Motor neuron (in vitro differentiated cells): ENCODE measurements at regions not wholly inside any gene's neighbourhood (a gene's known extent, or its start where the extent isn't known, plus 50 kb on each side); places are given as distances from the start of the nearest gene placed in this dataset.

Experiments used
- ATAC-seq, 8 experiments: fragments of 200-7000 bp; cut with Tn5 transposase; replicated peaks in 6 of 8; 2 replicates each; pipeline ENCODE4 v1.8.0; 2021; ENCODE audit warnings: mild to moderate bottlenecking in 8 of 8, moderate library complexity in 8 of 8
- H3K27ac ChIP-seq, 2 donors: fragments of 250-450 bp; sonication (Bioruptor Pico); 2 replicates each; pipeline ENCODE4 v1.9.0; 2021; ENCODE audit warnings: antibody characterized with exemption in 2 of 2, mild to moderate bottlenecking in 2 of 2, moderate library complexity in 1 of 2
- H3K4me1 ChIP-seq, 2 donors: fragments of 250-450 bp; sonication (Bioruptor Pico); replicated peaks in 1 of 2; 2 replicates each; pipeline ENCODE4 v1.6.1; 2021; ENCODE audit warnings: antibody characterized with exemption in 2 of 2, mild to moderate bottlenecking in 2 of 2, moderate library complexity in 1 of 2
- H3K4me3 ChIP-seq, 5 donors: fragments of 250-450 bp; sonication (Bioruptor Pico); 2 replicates each; pipeline ENCODE4 v1.9.0; 2021; ENCODE audit warnings: antibody characterized with exemption in 5 of 5, mild to moderate bottlenecking in 5 of 5, moderate library complexity in 4 of 5
- WGBS, 10 experiments: fragments of 450-650 bp; shearing (Covaris generic); methylation state at CpG; one replicate each; pipeline ENCODE4 v1.0.0; 2022; 5-methylcytosine and 5-hydroxymethylcytosine counted together
- in situ Hi-C, 9 experiments: fragments of 400-800 bp; cut with MboI; loops; one replicate each; pipeline ENCODE4 v1.15.0; 2021; ENCODE audit warnings: low sequenced_read_pairs in 9 of 9, low pct_unique_long_range_greater_than_20kb in 2 of 9; ENCODE audit not compliant: unreplicated experiment in 9 of 9

GRCh38 chr2:7825591-7826312, 856.1 kb upstream of the ID2 start:
- 30 to 100% (median 87%) methylated on average over 1 to 8 of the region's 9 CpGs; no CpG with 5 or more reads in 1 of the 10 experiments for WGBS, 10 experiments
- Histone ChIP-seq H3K4me1 (no peaks in the 10 kb centered on the region), H3K27ac (no peak overlapping the region), H3K4me3 (no peak overlapping the region)
- in situ Hi-C loops: no loop called here
- ATAC-seq: peak in 1 of 8 experiments; percentile 48

DNA sequence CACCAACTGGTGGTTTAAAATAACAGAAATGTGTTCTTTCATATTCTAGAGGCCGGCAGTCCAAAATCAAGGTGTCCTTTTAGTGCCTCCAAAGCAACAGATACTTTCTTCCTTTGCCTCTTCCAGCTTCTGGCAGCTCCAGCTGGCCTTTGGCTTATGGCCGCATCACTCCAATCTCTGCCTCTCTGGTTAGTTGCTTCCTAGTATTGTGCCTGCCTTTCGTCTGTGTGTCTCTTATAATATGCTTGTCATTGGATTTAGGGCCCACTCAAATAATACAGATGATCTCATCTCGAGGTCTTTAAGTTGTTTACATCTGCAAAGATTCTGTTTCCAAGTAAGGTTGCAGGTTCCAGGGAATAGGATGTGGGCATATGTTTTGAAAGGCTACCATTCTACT, 855.2 kb upstream of the ID2 start:
- H3K4me3 ChIP-seq: no peak overlapping the region
- no peak overlapping the region for H3K27ac ChIP-seq
- in situ Hi-C loops: no loop called here
- H3K4me1 ChIP-seq: no peaks in the 10 kb centered on the region
- ATAC-seq: no peak
- 57 to 100% (median 84%) methylated on average over 1 to 4 of the region's 4 CpGs; no CpG with 5 or more reads in 2 of the 10 experiments for WGBS, 10 experiments

GRCh38 chr2:7829241-7829640, 852.6 kb upstream of the ID2 start:
- H3K4me1 ChIP-seq: no peaks in the 10 kb centered on the region
- no peak overlapping the region for H3K4me3 ChIP-seq
- WGBS, 10 experiments: 0 to 100% (median 84%) methylated on average over 1 to 3 of the region's 3 CpGs
- no peak overlapping the region for H3K27ac ChIP-seq
- in situ Hi-C loops: no loop called here
- no peak for ATAC-seq

- in situ Hi-C loops: no loop called here
- WGBS, 10 experiments: 0 to 91% (median 38%) methylated on average over 1 to 2 of the region's 2 CpGs; no CpG with 5 or more reads in 4 of the 10 experiments
- H3K27ac ChIP-seq: no peak overlapping the region
- H3K4me1 ChIP-seq: no peaks in the 10 kb centered on the region
- ATAC-seq: peak in 1 of 8 experiments; percentile 31
- no peak overlapping the region for H3K4me3 ChIP-seq
Observed at GRCh38 chr2:7830616-7831015, 851.2 kb upstream of the ID2 start.

GRCh38 chr2:7835151-7835550, 846.7 kb upstream of the ID2 start:
- 0 to 100% (median 95%) methylated on average over 1 to 3 of the region's 3 CpGs; no CpG with 5 or more reads in 1 of the 10 experiments for WGBS, 10 experiments
- in situ Hi-C loops: no loop called here
- Histone ChIP-seq H3K27ac (no peak overlapping the region), H3K4me1 (peaks cover 0 to 5% of the 10 kb centered on the region in 2 donors), H3K4me3 (no peak overlapping the region)
- ATAC-seq: no peak

- Histone ChIP-seq H3K4me1 (peaks cover 0 to 5% of the 10 kb centered on the region in 2 donors), H3K4me3 (no peak overlapping the region), H3K27ac (no peak overlapping the region)
- in situ Hi-C loops: no loop called here
- no peak for ATAC-seq
- 42 to 100% (median 87%) methylated on average over 3 to 11 of the region's 12 CpGs for WGBS, 10 experiments
Observed at GRCh38 chr2:7835693-7836680, 845.9 kb upstream of the ID2 start.

DNA sequence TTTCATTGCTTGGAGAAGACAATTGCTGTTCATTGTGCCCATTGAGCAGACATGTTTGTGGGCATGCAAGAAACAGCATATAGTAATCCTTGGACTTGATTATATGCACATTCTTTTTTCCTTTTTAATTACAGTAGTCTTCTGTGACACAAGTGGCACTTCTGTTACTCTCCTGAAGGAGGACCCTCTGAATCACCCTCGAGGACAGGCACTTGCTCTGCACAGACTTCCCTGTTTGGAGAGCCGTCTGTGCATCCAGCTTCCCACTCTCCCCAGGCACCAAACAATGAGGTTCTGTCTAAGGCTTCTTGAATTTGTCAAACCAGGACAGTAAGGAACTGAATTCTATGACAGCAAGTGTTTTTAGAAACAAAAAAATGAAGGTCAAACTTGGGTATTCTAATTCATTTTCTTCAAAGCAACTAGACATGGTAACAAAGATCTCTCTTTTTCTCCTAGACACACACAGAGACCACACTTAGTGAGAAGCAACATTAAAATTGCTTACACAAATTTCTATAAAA, 844.6 kb upstream of the ID2 start:
- ATAC-seq: no peak
- in situ Hi-C loops: no loop called here
- H3K27ac ChIP-seq: no peak overlapping the region
- peaks cover 0 to 5% of the 10 kb centered on the region in 2 donors for H3K4me1 ChIP-seq
- WGBS, 10 experiments: 40 to 67% (median 63%) methylated on average over 1 to 2 of the region's 2 CpGs; no CpG with 5 or more reads in 5 of the 10 experiments
- H3K4me3 ChIP-seq: no peak overlapping the region

- WGBS, 10 experiments: 36 to 100% (median 63%) methylated on average over 1 to 4 of the region's 4 CpGs; no CpG with 5 or more reads in 4 of the 10 experiments
- ATAC-seq: peak in 5 of 8 experiments; percentile 78 to 97 (median 87)
- Histone ChIP-seq H3K4me3 (no peak overlapping the region), H3K4me1 (peaks cover 0 to 5% of the 10 kb centered on the region in 2 donors), H3K27ac (no peak overlapping the region)
- in situ Hi-C loops: no loop called here
Observed at GRCh38 chr2:7838669-7839068, 843.2 kb upstream of the ID2 start.

DNA sequence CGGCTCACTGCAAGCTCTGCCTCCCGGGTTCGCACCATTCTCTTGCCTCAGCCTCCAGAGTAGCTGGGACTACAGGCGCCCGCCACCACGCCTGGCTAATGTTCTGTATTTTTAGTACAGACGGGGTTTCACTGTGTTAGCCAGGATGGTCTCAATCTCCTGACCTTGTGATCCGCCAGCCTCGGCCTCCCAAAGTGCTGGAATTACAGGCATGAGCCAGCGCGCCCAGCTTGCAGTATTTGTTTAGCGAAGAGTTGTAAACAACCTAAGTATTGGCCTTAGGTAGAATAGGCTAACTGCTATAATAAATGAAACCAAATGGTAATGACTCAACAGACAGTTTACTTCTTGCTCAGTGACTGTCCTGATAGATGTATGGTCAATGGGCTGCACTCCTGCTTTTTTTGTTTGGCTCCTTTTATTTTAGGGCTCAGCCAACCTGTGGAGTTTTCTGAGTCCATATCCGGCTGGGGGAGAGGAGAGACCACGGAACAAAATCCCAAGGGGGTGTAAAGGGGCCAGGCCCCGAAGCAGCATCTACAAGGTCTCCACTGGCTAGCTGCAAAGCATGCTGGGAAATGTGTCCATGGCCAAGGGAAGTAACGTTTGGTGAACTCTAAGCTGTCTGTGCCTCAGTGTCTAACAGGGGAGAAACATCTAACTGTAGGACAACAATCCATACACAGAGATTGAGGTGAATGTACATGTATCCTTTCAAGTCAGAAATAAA, 841.0 kb upstream of the ID2 start:
- in situ Hi-C loops: no loop called here

GRCh38 chr2:7841751-7842150, 840.1 kb upstream of the ID2 start:
- Histone ChIP-seq H3K4me1 (peaks cover 0 to 5% of the 10 kb centered on the region in 2 donors), H3K27ac (no peak overlapping the region), H3K4me3 (no peak overlapping the region)
- in situ Hi-C loops: no loop called here
- 40 to 100% (median 82%) methylated on average over 1 to 2 of the region's 2 CpGs; no CpG with 5 or more reads in 2 of the 10 experiments for WGBS, 10 experiments
- ATAC-seq: no peak

More for the DNA sequence above, 841.0 kb upstream of the ID2 start:
- 47 to 98% (median 87%) methylated on average over 1 to 12 of the region's 16 CpGs; no CpG with 5 or more reads in 2 of the 10 experiments for WGBS, 10 experiments
- peaks cover 0 to 5% of the 10 kb centered on the region in 2 donors for H3K4me1 ChIP-seq
- ATAC-seq: no peak
- no peak overlapping the region for H3K27ac ChIP-seq
- H3K4me3 ChIP-seq: no peak overlapping the region

DNA sequence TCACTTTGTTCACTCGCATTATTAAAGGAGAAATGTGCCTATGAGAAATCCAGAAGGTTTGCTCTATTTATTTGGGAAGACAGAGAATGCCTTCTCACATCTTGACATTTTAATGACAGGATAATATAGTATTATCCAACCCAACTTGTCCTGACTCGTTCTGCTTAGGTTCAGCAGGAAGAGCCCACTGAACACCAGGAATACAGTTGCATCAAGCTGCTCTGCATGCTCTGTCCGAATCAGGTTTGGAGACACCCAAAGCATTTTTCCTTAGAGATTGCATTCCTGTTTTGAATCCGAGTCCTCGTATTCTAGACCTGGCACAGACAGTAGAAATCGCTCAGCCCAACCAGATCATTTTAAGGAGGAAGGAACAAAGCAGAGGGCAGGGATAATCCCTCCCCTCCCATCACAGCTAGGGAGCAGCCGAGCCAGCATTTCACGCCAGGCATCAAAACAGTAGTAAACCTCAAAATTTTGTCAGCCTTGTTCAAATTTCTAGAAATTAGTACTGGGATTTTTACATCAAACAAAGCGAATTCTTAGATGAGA, 837.4 kb upstream of the ID2 start:
- Histone ChIP-seq H3K4me3 (no peak overlapping the region), H3K4me1 (no peaks in the 10 kb centered on the region), H3K27ac (no peak overlapping the region)
- WGBS, 10 experiments: 0 to 89% (median 66%) methylated on average over 1 to 9 of the region's 9 CpGs
- ATAC-seq: no peak
- in situ Hi-C loops: no loop called here

GRCh38 chr2:7845332-7845731, 836.5 kb upstream of the ID2 start:
- no peak overlapping the region for H3K4me3 ChIP-seq
- H3K27ac ChIP-seq: no peak overlapping the region
- H3K4me1 ChIP-seq: no peaks in the 10 kb centered on the region
- WGBS, 10 experiments: 0 to 100% (median 72%) methylated on average over 1 to 2 of the region's 2 CpGs; no CpG with 5 or more reads in 1 of the 10 experiments
- in situ Hi-C loops: no loop called here
- peak in 2 of 8 experiments; percentile 55 to 60 for ATAC-seq
